GM04504 (cell line): ENCODE measurements at regions not wholly inside any gene's neighbourhood (a gene's known extent, or its start where the extent isn't known, plus 50 kb on each side); places are given as distances from the start of the nearest gene placed in this dataset.

ENCODE experiments used
- DNase-seq: peaks from one replicate; pipeline ENCODE4 v3.0.0-alpha.2; 2012; ENCODE audit warnings: low read depth

DNA sequence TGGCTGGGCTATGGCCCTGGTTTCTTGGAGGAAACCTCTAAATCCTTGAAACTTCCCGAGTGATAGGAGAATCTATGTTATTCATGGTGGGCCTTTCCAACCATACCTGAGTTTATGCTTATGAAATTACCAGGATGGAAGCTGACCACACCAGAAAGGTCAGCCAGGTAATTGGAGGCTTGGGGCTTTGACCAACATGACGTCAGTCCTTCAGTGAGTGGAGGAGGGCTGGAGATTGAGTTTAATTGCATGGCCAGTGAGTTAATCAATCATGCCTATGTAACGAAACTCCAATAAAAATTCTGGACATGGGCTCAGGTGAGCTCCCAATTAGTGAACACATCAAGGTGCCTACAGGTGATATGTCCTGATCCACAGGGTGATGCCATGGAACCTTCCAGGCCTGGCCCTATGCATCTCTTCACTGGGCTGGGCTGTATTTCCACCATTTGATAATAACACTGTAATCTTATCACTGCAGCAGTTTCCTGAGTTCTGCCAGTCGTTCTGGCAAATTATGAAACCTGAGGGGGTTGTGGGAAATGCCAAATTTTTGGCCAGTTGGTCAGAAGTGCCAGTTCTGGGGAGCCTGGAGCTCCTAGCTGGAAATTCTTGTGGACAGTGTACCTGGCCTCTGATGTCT, 106.5 kb downstream of the CDH26 start:
- DNase-seq = no peak

DNA sequence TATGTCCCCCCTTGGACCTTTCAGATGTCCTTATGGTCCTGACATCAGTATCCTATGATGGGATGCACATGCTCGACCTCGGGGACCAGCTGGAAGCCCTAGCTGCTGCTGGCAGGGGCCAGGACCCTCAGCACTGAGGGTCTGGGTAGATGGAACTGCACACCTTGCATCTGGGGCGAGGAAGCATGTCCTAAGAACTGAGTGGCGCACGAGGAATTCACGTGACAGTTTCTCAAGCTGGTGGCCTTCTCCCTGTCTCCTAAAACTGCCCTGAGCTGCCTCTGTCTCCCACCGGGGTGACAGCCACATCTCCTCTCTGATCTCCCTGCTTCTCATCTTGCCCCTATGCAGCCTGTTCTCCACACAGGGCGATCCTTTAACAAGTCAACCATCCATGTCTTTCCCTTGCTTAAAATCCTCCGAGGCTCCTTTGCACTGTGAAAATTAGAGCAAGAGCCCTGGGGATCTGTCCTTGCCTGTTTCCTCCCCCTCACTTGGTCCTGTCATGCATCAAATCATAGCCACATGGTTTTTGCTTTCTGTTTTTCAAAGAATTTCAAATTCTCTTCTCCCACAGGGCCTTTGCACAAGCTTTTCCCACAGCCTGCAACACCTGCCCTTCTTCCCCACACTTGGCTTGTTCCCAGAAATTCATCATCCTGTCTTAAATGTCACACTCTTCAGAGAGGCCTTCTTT, 107.7 kb downstream of the CDH26 start:
- no peak for DNase-seq

DNA sequence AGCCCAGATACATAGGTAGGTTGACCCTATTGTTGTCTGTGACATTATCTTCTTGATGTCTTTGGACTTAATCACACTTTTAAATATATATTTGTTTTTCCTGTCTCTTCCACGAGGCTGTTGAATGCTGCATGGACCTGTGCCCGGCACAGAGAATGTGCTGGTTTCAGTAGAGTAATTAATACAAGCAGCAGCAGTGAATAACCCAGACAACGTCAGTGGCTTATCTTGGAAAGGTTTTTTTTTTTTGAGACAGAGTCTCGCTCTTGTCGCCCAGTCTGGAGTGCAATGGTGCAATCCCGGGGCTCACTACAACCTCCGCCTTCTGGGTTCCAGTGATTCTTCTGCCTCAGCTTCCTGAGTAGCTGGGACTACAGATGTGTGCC, 108.2 kb downstream of the CDH26 start:
- no peak for DNase-seq

DNA sequence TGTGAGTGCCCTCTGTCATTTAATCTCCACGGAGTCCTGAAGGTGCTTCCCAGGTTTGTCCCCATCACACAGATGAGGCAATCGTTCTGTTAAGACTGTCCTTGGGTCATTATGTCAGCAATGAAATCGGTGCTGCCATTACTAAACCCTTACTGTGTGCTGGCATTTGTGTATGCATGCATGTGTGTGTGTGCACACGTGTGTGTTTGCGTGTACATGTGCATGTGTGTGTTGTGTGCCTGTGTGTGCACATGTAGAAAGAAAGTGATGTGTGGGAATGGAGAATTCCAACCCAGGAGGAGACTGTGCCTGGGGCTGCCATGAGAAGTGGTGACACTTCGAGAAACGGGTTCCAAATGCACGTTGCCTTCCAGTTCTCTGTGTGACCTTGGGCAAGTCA, 110.3 kb downstream of the CDH26 start:
- DNase-seq = no peak

DNA sequence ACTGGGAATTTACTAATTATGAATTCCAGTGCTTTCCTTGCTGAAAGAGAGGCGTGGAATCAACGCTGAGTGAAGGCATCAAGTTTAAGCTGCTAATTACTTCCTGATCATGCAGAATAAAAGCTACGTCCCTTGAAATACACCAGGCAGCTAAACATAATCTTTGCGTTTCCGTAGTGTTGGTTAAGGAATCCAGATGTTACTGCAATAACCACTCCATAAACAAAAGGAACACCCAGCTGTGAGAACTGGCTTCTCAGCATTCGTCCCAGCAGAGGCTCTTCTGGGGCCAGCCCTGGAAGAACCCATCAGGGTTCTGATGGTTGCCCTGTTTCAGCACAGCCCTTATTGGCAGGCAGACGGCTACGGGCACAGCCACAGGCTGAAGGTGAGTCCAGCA, 111.4 kb downstream of the CDH26 start:
- no peak for DNase-seq

DNA sequence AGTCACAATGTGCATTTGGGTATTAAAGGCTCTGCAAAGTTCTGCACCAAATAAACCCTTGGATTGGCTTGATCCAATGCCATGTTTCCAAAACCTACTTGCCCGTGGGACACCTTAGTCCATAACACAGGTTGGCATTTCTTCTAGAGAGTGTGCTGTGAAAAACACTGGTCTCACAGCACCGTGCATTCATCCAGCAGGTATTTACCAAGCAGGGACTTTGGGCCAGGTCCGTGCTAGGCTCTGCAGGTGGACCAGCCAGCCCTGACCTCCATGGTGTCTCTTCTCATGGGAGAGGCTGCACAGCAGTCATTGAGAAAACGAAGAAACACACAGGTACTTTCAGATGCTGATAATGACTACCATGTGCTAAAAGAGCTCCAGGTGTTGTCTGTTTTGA, 112.6 kb downstream of the CDH26 start:
- DNase-seq = no peak

DNA sequence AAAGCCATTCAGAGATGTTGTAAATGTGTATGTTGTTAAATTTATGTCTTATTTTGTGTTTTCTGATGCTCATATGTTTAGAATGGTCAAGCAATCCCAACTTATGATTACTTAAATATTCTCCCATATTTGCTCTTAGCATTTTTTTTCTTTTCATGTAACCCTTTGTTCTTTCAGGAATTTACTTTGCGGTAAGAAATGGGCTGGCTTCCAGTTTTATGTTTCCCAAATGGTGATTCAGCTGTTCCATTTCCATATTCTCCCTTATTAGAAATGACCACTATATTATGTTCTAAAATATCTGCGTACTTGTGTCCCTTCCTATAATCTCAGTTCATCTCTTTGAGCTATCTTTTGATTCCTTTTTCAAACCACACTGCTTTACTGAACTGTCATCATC, 113.7 kb downstream of the CDH26 start:
- no peak for DNase-seq

DNA sequence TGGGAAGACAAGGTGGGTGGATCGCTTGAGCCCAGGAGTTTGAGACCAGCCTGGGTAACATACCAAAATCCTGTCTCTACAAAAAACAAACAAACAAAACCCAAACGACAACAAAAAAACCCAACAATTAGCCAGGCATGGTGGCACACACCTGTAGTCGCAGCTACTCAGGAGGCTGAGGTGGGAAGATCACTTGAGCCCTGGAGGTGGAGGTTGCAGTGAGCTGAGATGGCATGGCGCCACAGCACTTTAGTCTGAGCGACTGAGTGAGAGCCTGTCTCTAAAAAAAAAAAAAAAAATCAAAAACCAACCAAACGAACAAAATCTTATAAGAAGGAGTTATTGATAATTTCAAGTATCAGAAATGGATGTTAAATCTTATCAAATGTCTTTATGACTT, 114.9 kb downstream of the CDH26 start:
- no peak for DNase-seq

DNA sequence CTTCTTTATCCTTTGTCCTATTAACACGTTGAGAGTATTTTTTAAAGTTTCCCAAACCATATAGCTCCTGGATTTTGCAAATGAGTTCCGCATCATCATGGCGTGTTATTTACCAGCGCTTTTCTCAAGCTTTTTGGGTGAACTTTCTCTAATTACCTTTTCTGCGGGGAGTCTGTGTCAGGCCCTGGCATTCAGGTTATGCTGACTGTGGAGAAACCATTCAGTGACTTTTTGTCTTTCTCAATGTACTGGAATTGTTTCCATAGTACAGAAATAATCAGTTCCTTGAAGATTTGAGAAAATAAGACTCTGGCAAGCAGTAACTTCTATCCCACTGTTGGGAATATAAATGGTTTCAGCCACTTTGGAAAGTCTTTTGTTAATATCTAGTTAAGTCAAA, 115.3 kb downstream of the CDH26 start:
- no peak for DNase-seq

DNA sequence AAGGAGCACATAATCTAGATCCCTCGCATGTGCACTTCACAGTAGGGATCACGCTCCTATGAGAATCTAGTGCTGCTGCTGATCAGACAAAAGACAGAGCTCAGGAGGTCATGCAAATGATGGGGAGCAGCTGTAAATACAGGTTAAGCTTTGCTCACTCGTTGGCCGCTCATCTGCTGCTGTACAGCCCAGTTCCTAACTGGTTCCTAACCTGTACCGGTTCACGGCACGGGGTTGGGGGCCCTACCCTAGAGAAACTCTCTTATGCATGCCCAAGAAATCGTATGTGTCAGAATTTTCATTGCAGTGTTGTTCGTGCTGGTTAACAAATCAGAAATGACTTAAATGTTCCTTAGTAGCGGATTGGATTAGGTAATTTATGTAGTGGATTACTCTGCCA, 116.1 kb downstream of the CDH26 start:
- no peak for DNase-seq

DNA sequence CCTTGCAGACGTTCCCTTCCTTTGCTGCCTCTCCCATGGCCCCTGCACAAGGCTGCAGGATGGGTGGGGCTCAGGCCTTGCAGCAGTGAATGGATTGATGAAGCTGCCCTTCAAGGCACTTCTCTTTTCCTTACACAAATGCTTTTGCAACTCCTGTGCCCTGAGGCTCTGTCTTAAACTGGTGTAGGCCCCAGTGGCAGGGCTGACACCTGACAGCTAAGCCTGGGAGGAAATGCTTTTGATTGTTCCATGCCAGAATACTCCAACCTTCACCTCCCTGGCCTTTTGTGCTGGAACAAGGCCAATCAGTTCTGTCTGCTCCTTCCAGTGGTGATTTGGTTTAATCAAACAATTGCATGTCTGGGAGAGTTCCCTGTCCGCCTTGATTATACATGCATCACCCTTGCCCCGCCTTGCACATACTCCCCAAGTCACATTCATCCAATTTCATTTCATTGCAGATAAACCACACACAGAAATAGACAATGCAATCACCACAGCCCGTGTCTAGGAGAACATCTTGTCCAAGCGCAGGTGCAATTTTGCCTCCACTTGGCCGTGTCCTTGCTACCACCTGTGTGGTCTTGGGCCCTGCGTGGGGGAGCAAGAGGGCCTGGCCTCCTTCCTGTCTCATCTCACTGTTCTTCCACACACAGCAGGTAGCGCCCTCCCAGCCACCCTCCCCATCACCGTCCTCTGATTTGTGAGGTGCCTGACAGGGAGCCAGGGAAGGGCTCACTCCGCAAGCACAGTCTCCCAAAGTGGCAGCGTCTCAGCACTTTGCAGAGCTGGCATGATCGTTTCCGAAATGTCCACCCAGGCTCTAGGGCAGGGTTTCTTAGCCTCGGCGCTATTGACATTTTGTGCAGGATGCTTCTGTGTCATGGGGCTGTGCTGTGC, 120.4 kb downstream of the CDH26 start:
- no peak for DNase-seq

DNA sequence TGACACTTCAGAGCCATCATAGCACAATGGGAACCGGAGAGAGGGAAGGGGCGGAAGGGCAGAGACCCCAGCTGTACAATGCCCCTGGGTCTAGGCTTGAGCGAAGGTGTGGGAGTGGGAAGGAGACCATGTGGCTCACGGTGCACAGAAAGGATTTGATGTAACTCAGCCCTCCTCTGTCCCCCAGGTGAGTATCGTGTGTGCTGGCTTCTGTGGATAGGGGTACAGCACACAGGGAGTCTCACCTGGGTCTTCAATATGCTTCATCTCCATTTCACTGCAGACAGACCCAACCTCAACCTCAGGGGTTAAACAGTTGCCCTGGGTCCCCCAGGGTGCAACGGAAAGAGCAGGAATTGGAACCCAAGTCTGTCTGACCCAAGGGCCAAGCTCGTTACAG, 122.2 kb downstream of the CDH26 start:
- DNase-seq = no peak

DNA sequence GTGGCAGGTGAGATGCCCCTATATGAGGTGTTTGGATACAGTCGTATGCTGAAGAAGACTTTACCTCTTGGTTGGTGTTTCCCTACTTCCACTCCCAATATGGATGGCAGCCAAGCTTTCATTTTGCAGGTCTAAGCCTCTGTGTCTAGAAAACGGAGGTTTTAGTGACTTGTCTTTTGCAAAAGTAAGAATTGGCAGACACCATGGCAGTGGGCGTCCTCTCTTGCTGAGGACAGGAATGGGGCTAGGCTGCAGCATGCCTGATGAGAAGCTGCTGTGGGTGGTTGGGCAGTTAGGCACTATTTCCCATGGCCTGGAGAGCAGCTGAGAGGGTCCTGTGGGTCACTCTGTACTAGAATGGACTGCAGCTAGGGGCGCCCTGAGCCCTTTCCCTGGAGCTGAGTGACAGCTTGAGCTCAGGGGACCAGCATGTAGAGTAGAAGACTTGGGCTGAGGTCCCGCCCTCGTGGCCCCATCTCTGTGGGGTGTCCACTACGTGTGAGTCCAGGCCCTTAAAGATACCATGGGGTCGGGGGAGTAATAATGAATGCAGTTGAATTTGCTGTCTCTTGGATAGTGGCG, 127.4 kb downstream of the CDH26 start:
- DNase-seq = no peak

DNA sequence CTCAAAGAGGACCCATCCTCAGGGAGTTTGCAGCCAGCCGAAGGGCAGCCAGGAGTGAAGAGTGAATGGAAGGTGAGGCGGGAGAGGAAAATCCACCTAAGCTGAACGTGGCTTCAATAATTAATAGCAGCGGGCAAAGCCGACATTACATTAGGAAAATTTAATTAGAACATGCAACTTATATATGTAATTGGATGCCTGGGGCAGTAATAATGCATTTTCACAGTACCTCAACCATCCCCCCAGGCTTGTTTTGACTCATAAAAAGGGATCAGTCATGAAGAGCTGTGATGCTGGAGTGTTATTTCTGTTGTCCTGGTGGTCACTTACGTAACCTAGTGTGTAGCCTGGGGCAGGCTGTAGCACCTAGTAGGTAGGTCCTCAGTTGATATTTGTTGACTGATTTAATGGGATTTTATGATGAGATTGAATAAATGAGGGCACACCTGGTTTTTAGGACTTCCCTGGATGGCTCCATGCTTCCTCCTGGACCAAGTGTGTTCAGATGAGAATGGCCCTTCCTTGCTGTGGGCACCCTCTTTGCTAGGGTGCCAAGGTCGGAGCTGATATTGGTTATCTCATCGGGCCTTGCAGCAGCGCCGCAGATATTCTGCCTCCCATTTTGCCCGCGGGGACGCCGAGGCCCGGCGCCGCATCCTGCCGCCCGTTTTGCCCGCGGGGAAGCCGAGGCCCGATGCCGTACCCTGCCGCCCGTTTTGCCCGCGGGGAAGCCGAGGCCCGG, 128.8 kb downstream of the CDH26 start:
- no peak for DNase-seq

DNA sequence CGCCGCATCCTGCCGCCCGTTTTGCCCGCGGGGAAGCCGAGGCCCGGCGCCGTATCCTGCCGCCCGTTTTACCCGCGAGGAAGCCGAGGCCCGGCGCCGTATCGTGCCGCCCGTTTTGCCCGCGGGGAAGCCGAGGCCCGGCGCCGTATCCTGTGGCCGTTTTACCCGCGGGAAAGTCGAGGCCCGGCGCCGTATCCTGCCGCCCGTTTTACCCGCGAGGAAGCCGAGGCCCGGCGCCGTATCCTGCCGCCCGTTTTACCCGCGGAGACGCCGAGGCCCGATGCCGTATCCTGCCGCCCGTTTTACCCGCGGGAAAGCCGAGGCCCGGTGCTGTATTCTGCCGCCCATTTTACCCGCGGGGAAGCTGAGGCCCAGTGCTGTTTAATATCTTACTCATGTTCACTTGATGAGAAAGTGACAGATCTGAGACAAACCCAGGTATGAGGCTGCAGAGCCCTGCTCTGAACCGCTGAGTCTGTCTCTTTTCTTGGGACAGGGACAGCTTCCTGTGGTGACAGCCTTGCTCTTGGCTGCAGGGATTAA, 129.4 kb downstream of the CDH26 start:
- DNase-seq = no peak

DNA sequence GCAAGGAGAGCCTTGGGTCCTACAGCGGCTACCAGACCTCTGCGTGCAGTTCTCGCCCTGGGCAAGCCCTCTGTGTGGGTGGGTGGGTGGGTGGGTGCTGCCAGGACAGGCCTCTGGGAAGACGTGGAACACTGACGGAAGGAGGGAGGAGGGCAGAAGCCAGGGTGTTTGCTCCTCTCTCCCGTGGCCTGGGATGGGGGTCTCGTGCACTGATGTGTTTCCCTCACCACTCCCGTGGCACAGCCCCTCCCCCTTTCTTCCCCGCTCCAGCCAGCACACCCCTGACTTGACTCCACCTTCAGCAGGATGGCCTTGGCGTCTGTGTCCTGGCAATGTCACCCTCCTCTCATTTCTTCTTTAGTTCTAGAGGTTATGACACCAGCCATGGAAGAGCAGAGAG, 130.0 kb downstream of the CDH26 start:
- DNase-seq = no peak

DNA sequence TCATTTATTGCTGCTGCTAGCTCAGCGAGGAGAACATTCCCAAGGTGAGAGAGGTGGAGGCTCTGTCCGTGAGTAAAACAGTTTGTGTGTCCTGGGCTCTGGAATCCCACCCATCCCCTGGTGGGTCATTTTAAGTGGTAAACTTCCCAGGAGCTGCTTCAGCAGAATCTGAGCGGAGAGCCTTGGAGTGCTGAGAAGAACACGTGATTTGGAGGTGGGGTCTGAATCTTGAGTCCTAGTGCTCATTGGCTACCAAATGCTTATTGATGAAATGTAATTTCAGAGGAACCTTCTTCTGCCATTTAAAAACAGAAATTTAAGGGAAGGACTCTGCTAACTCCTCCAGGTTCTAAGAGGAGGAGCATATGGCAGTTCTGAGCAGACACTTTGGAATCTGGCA, 132.4 kb downstream of the CDH26 start:
- DNase-seq = no peak

DNA sequence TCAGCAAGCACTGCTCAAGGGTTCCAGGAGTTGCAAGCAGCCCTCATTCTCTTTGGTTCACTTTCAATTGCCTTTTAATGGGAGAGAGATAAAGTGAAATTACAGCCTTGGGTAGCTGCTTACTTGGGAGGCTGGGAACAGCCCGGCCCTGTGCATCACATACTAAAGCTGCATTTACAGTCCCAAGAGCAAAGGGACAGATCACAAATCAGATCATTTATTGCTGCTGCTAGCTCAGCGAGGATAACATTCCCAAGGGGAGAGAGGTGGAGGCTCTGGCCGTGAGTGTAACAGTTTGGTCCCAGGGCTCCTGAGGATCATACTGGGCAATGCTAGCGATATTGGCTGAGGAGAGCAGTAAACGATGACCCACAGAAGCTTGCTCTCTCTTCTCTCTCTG, 133.1 kb downstream of the CDH26 start:
- no peak for DNase-seq

DNA sequence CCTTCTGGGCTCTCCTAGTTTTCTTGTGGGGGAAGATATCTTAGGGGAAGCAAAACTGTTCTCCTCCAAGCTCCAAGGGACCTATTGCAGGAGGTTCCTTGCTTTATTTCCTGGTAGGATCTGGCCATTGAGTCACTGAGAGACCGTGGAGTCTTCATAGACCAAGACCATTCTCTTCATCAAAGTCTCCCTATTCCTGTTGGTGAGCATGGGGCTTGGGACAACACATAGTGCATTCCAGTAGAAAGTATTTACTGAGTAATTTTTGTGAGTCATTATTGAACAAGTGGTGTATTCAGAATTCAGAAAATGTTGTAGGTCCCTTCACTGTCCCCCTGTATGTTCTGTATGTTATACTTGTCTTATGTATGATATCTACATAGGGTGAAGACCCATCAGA, 133.6 kb downstream of the CDH26 start:
- no peak for DNase-seq

DNA sequence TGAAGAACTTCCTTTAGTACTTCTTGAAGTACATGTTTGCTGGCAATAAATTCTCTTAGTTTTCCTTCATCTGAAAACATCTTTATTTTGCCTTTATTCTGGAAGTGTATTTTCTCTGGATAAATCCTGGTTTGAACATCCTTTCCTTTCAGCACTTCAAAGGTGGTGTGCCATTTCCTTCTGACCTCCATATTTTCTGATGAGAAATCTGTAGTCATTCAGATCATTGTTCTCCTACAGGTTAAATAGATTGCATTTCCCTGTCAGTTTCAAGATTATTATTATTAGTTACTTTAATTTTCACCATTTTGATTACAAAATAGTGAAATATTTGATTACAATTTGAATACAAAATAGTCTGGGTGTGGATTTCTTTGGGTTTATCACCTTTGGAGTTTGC, 134.5 kb downstream of the CDH26 start:
- no peak for DNase-seq

DNA sequence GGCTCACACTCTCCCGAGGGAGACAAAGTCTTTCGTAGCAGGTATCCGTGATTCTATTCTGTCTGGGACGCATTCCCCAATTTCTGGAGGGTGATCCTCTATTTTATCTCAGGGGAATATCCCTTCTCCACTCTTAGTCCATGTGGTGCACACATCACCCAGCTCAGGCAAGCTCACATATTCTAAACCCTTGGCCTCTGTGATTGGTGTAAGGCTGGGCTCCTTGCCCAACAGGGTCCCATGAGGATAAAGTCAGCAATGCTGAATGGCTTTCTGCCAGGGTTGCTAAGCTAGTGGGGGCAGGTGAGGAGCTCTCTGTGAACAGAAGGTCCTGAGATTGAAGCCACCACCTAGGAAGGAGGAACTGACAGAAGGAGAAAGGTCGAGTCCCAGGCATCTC, 137.2 kb downstream of the CDH26 start:
- DNase-seq = no peak

DNA sequence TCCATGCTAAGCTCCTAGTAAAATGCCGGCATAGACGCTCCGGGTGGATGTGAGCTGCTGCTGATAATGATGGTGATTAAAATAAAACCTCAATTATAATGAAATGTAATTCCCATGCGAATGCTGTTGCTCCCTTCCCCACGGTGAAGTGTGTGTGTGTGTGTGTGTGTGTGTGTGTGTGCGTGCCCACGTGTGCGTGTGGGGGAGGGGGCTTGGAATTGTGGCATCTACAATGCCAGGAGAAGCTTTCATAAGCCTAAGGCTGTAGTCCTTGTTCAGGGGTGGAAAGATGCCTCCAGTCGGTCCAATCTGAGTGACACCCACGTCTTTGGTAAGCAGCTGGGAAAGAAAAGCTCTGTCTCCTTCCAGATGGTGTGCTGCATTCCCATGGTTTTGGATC, 137.9 kb downstream of the CDH26 start:
- no peak for DNase-seq
